Activated naive CD4-positive, alpha-beta T cell treated with anti-CD3 and anti-CD28 coated beads, Interleukin-2, amount 10 ng/mL, durations not matched to agents 7 days and 5 days (primary cell): ENCODE measurements at regions not wholly inside any gene's neighbourhood (a gene's known extent, or its start where the extent isn't known, plus 50 kb on each side); places are given as distances from the start of the nearest gene placed in this dataset.
"Not testable (repeated sequence)": the region's sequence is repeated elsewhere in the genome, so short reads cannot be mapped to it uniquely, and the experiment has no call there.

Experiments
- CTCF ChIA-PET: fragments of 350-600 bp; sonication (Branson Sonifier 250); formaldehyde crosslinking; loops from one replicate; lab custom pipeline; 2021; ENCODE audit warnings: antibody characterized with exemption; lab: Charles Lee
- DNase-seq: peaks from one replicate; pipeline ENCODE4 v3.0.0-alpha.2; 2020
- H3K27ac Mint-ChIP-seq: one replicate; pipeline ENCODE4 v1.8.0; 2021; ENCODE audit warnings: mild to moderate bottlenecking, moderate library complexity, mixed read lengths
- H3K27me3 Mint-ChIP-seq: one replicate; pipeline ENCODE4 v1.8.0; 2021; ENCODE audit warnings: mild to moderate bottlenecking, mixed read lengths
- H3K36me3 Mint-ChIP-seq: one replicate; pipeline ENCODE4 v1.8.0; 2021; ENCODE audit warnings: mixed read lengths
- H3K4me1 Mint-ChIP-seq: one replicate; pipeline ENCODE4 v1.8.0; 2021; ENCODE audit warnings: mixed read lengths
- H3K4me3 Mint-ChIP-seq: one replicate; pipeline ENCODE4 v1.8.0; 2021; ENCODE audit warnings: mild to moderate bottlenecking, moderate library complexity, mixed read lengths
- H3K9me3 Mint-ChIP-seq: one replicate; pipeline ENCODE4 v1.8.0; 2021; ENCODE audit warnings: mixed read lengths

GRCh38 chr14:96718407-96718806 lies 78.8 kb upstream of the VRK1 start:
- H3K4me3 Mint-ChIP-seq = no peak overlapping the region
- no peak overlapping the region for H3K27ac Mint-ChIP-seq
- CTCF ChIA-PET = no interaction called here
- no peaks in the 10 kb centered on the region for H3K4me1 Mint-ChIP-seq
- H3K27me3 Mint-ChIP-seq = peaks cover 21% of the 10 kb centered on the region
- H3K9me3 Mint-ChIP-seq = no peaks in the 10 kb centered on the region
- DNase-seq = no peak
- H3K36me3 Mint-ChIP-seq = no peaks in the 10 kb centered on the region

GRCh38 chr14:96720702-96721101 lies 76.5 kb upstream of the VRK1 start:
- H3K9me3 Mint-ChIP-seq, H3K4me1 Mint-ChIP-seq, H3K4me3 Mint-ChIP-seq, DNase-seq, H3K36me3 Mint-ChIP-seq, H3K27ac Mint-ChIP-seq, CTCF ChIA-PET: not testable (repeated sequence)
- peaks cover 16% of the 10 kb centered on the region for H3K27me3 Mint-ChIP-seq

GRCh38 chr14:96722736-96723135 lies 74.4 kb upstream of the VRK1 start:
- Mint-ChIP-seq H3K4me1 (no peaks in the 10 kb centered on the region), H3K27ac (no peak overlapping the region), H3K4me3 (no peak overlapping the region), H3K27me3 (peaks cover 16% of the 10 kb centered on the region), H3K36me3 (no peaks in the 10 kb centered on the region), H3K9me3 (no peaks in the 10 kb centered on the region)
- CTCF ChIA-PET = no interaction called here
- no peak for DNase-seq

GRCh38 chr14:96723946-96724345 lies 73.2 kb upstream of the VRK1 start:
- H3K4me3 Mint-ChIP-seq = no peak overlapping the region
- CTCF ChIA-PET = interaction anchor here (0.7 kb wide), 1 partner anchor 18 kb away, joined by 3 read pairs; no protein-coding TSS in a partner anchor
- no peaks in the 10 kb centered on the region for H3K36me3 Mint-ChIP-seq
- H3K4me1 Mint-ChIP-seq = no peaks in the 10 kb centered on the region
- H3K27ac Mint-ChIP-seq = no peak overlapping the region
- peaks cover 19% of the 10 kb centered on the region for H3K27me3 Mint-ChIP-seq
- no peak for DNase-seq
- H3K9me3 Mint-ChIP-seq = no peaks in the 10 kb centered on the region

- H3K27me3 Mint-ChIP-seq = peaks cover 15% of the 10 kb centered on the region
- CTCF ChIA-PET = no interaction called here
These were observed 72.0 kb upstream of the VRK1 start for GRCh38 chr14:96725232-96725631.

GRCh38 chr14:96727073-96727472 lies 70.1 kb upstream of the VRK1 start:
- no peaks in the 10 kb centered on the region for H3K9me3 Mint-ChIP-seq

More at GRCh38 chr14:96725232-96725631, 72.0 kb upstream of the VRK1 start:
- Mint-ChIP-seq H3K4me1 (no peaks in the 10 kb centered on the region), H3K27ac (no peak overlapping the region), H3K4me3 (no peak overlapping the region), H3K9me3 (no peaks in the 10 kb centered on the region), H3K36me3 (no peaks in the 10 kb centered on the region)
- no peak for DNase-seq

GRCh38 chr14:96727491-96727890 lies 69.7 kb upstream of the VRK1 start:
- no peak for DNase-seq
- Mint-ChIP-seq H3K36me3 (no peaks in the 10 kb centered on the region), H3K9me3 (no peaks in the 10 kb centered on the region), H3K27ac (no peak overlapping the region), H3K4me1 (no peaks in the 10 kb centered on the region), H3K27me3 (peaks cover 21% of the 10 kb centered on the region), H3K4me3 (no peak overlapping the region)
- CTCF ChIA-PET = no interaction called here

More at GRCh38 chr14:96727073-96727472, 70.1 kb upstream of the VRK1 start:
- Mint-ChIP-seq H3K27ac (no peak overlapping the region), H3K27me3 (peaks cover 17% of the 10 kb centered on the region), H3K4me1 (no peaks in the 10 kb centered on the region), H3K36me3 (no peaks in the 10 kb centered on the region), H3K4me3 (no peak overlapping the region)
- DNase-seq = no peak
- CTCF ChIA-PET = no interaction called here

GRCh38 chr14:96727980-96728717 lies 69.0 kb upstream of the VRK1 start:
- H3K36me3 Mint-ChIP-seq = no peaks in the 10 kb centered on the region
- no peak overlapping the region for H3K27ac Mint-ChIP-seq
- CTCF ChIA-PET = no interaction called here
- H3K27me3 Mint-ChIP-seq = peaks cover 28% of the 10 kb centered on the region
- no peak overlapping the region for H3K4me3 Mint-ChIP-seq
- H3K9me3 Mint-ChIP-seq = no peaks in the 10 kb centered on the region
- no peak for DNase-seq
- H3K4me1 Mint-ChIP-seq = no peaks in the 10 kb centered on the region

- H3K36me3 Mint-ChIP-seq = no peaks in the 10 kb centered on the region
- H3K9me3 Mint-ChIP-seq = no peaks in the 10 kb centered on the region
- H3K4me3 Mint-ChIP-seq = no peak overlapping the region
- no peak overlapping the region for H3K27ac Mint-ChIP-seq
- no peak for DNase-seq
- H3K4me1 Mint-ChIP-seq = no peaks in the 10 kb centered on the region
- CTCF ChIA-PET = interaction anchor here (0.9 to 1.0 kb wide), 2 partner anchors 9 to 11 kb away, joined by 3 to 5 read pairs; no protein-coding TSS in a partner anchor
- H3K27me3 Mint-ChIP-seq = peaks cover 35% of the 10 kb centered on the region
These were observed 67.3 kb upstream of the VRK1 start for GRCh38 chr14:96729889-96730288.

GRCh38 chr14:96730386-96730785 lies 66.8 kb upstream of the VRK1 start:
- CTCF ChIA-PET = interaction anchor here (0.9 kb wide), 1 partner anchor 8 kb away, joined by 3 read pairs; no protein-coding TSS in a partner anchor
- Mint-ChIP-seq H3K4me1 (no peaks in the 10 kb centered on the region), H3K4me3 (no peak overlapping the region), H3K27ac (no peak overlapping the region), H3K9me3 (no peaks in the 10 kb centered on the region), H3K27me3 (peaks cover 39% of the 10 kb centered on the region), H3K36me3 (no peaks in the 10 kb centered on the region)
- DNase-seq = no peak

- Mint-ChIP-seq H3K4me1 (no peaks in the 10 kb centered on the region), H3K27ac (no peak overlapping the region), H3K9me3 (no peaks in the 10 kb centered on the region), H3K27me3 (peaks cover 64% of the 10 kb centered on the region), H3K36me3 (no peaks in the 10 kb centered on the region), H3K4me3 (no peak overlapping the region)
- CTCF ChIA-PET = no interaction called here
- no peak for DNase-seq
These were observed 63.0 kb upstream of the VRK1 start for GRCh38 chr14:96734076-96734622.

GRCh38 chr14:96735526-96735925 lies 61.7 kb upstream of the VRK1 start:
- DNase-seq = no peak
- CTCF ChIA-PET = interaction anchor here (1.2 kb wide), 1 partner anchor 145 kb away, joined by 3 read pairs; no protein-coding TSS in a partner anchor
- no peak overlapping the region for H3K27ac Mint-ChIP-seq
- no peaks in the 10 kb centered on the region for H3K36me3 Mint-ChIP-seq
- H3K4me3 Mint-ChIP-seq = no peak overlapping the region
- H3K27me3 Mint-ChIP-seq = peaks cover 76% of the 10 kb centered on the region
- H3K9me3 Mint-ChIP-seq = no peaks in the 10 kb centered on the region
- no peaks in the 10 kb centered on the region for H3K4me1 Mint-ChIP-seq

- no peak for DNase-seq
- CTCF ChIA-PET = interaction anchor here (0.7 to 1.2 kb wide), 2 partner anchors 146 to 169 kb away, joined by 3 read pairs; no protein-coding TSS in a partner anchor
- no peak overlapping the region for H3K4me3 Mint-ChIP-seq
- peaks cover 85% of the 10 kb centered on the region for H3K27me3 Mint-ChIP-seq
- no peak overlapping the region for H3K27ac Mint-ChIP-seq
- H3K36me3 Mint-ChIP-seq = no peaks in the 10 kb centered on the region
- peaks cover 4% of the 10 kb centered on the region for H3K4me1 Mint-ChIP-seq
- H3K9me3 Mint-ChIP-seq = no peaks in the 10 kb centered on the region
These were observed 60.7 kb upstream of the VRK1 start for GRCh38 chr14:96736439-96736838.

GRCh38 chr14:96737881-96738280 lies 59.3 kb upstream of the VRK1 start:
- DNase-seq = no peak
- Mint-ChIP-seq H3K27me3 (peaks cover 89% of the 10 kb centered on the region), H3K4me1 (peaks cover 9% of the 10 kb centered on the region), H3K36me3 (no peaks in the 10 kb centered on the region), H3K27ac (no peak overlapping the region), H3K4me3 (no peak overlapping the region), H3K9me3 (no peaks in the 10 kb centered on the region)
- CTCF ChIA-PET = interaction anchor here (1.2 to 1.6 kb wide), 2 partner anchors 8 to 173 kb away, joined by 3 read pairs; no protein-coding TSS in a partner anchor
